ENCODE measurements at regions not wholly inside any gene's neighbourhood (a gene's known extent, or its start where the extent isn't known, plus 50 kb on each side); places are given as distances from the start of the nearest gene placed in this dataset.
A peak's percentile ranks its signal among the peaks of the same experiment; 100 is the strongest.

DNA sequence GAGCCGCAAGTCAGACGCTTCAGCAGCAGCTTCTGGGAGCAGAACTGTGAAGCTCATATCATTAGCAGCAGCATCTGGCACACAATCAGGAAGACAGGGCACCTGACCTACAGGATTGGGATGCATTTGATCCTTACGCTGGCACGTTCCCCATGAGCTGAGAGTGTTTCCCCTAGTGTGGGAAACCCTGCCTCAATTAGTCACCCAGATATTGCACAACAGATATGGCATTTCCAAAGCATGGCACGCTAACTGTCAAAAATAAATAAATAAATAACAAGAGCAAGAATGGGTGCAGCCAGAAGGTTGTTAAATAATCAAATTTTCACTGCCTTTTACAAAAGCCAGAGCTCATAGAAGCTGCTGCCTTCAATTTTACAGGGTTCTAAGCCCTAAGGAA, 189.6 kb upstream of the THBS1 start:
- DNase-seq (ENCODE audit: low read depth in 2 of 2), result no peak

DNA sequence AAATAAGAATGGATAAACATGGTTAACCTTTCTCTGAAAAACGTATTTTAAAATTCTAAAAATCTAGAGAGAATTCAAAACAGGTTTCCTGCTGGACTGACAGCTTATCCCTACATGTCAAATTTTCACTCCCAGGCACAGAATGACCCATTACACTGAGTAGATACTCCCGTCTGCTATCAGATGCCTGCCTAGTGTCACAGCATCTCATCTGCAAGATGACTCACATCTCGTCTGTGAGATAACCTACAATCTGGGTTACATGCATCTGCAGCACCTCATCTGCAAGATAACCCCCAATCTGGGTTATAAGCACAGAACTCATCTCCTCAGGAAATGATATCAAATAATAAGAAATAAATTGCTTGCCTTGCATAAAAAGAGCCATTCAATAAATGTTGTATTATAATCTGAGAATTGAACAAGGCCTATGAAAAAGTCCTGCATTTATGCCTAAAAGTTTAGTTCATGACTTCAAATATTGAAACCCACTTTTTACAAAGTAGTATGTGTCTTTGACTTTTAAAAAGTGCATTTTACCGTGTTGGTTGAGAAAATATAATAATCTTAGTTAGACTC, 188.3 kb upstream of the THBS1 start:
- DNase-seq (ENCODE audit: low read depth in 2 of 2), result no peak

DNA sequence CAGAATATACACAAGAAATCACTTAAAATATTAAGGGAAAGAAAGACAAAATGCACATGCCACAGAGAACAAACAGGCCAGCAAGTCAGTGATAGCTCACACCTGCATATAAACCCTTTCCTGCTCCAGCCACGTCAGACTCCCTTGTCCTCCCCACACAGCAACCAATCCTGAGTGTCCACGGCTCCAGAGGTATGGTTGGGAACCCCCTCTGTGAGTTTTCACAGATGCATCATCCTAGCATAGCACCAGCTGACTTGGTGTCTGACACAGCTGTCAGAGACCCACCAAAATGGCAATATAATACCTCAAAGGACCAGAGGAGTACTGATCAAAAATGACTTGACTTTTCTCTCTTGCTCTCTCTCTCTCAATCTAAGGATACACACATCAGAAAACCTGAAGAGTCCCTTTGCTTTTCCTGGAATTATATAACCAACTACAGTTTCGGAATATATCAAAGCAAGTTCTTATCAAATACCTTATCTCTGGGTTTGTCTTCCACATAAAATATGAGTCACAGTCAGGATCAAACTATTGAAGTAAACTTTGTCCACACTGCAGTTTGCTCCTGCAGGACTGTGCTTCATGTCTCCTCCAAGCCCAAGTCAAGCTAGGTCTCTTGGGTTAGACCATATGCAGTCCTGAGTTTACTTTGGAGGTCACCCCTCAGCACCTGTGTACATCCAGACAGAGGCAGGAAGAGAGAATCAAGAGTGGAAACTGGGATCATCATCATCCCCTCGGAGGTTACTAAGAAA, 187.1 kb upstream of the THBS1 start:
- no peak for DNase-seq (ENCODE audit: low read depth in 2 of 2)

- DNase-seq (ENCODE audit: low read depth in 2 of 2), result no peak
Measured at GRCh38 chr15:39394496-39394895, 186.4 kb upstream of the THBS1 start.

- DNase-seq (ENCODE audit: low read depth in 2 of 2), result no peak
Measured at GRCh38 chr15:39396979-39397615, 183.8 kb upstream of the THBS1 start.

GRCh38 chr15:39397883-39398282, 183.0 kb upstream of the THBS1 start:
- no peak for DNase-seq (ENCODE audit: low read depth in 2 of 2)

GRCh38 chr15:39399600-39399999, 181.3 kb upstream of the THBS1 start:
- DNase-seq (ENCODE audit: low read depth in 2 of 2), result no peak

GRCh38 chr15:39400002-39400401, 180.9 kb upstream of the THBS1 start:
- no peak for DNase-seq (ENCODE audit: low read depth in 2 of 2)

DNA sequence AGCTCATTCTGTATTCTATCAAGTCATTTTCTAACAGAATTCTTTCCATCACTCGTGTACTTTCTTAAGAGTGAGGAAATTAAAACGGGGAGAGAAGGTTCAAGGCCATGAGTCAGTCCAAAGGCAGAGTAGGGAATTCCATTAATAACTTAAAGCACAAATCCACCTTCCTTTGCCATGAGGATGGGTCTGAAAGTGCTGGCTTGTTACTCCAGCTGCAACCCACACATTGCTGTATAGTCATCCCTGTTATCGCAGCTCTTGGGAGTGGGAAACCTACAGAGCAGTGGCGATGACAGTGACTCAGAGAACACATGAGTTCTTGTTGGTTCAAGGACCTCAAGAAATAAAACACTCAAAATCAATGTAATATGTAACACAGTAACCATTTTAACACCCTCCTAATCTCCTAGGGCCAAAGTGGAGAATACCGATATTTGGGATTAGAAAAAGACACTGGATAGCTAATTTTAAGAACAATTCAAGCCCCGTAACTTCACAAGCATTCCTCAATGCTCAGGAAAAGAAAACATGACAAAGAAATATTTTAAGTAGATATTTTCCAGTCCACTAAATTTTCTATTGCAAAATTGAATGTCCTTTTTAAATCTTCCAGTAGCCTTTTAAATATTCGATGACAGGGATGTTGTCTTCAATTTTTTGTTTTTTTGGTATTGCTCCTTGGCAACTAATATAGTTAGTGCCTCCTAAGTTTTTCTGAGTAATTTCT, 179.9 kb upstream of the THBS1 start:
- no peak for DNase-seq (ENCODE audit: low read depth in 2 of 2)

DNA sequence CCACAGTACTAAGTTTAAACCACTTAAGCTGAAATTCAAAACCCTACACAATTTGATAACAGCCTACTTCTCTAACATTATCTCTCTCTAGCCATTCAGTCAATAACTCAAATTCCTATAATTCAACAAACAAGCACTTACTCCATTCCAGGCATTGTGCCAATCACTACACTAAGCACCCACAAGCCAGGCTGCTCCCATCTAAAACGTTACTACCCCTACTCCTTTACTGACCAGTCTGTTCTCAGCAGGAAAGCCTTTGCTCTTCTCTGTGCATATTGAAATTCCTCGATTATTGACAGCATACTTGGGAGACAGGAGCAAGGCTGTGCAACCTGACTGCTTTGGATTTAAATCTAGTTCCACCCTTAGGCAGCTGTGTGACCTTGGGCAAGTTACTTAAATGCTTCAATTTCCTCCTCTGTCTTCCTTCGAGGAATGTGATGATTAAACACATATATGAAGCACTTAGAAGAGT, 177.2 kb upstream of the THBS1 start:
- peak; percentile 57 to 59 for DNase-seq (ENCODE audit: low read depth in 2 of 2)

- DNase-seq (ENCODE audit: low read depth in 2 of 2), result peak; percentile 72 to 73
Measured at GRCh38 chr15:39404767-39405181, 176.1 kb upstream of the THBS1 start.

DNA sequence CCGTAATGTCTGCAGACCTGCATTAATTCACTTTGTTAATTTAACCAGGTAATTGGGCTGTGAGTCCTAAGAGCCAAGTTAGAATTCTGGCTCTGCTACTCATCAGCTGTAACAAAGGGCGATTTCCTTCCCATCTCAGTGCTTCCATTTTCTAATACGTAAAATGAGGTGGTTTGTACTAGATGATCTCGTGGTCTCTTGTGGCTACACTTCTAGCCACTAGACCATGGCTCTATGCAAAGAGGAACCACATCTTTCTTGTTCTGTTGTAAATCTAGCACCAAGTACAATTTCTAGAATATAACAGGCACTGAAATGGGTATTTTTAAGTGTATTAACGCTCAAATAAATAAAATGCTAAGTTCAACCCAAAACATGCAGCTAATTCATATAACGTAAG, 174.4 kb upstream of the THBS1 start:
- no peak for DNase-seq (ENCODE audit: low read depth in 2 of 2)

DNA sequence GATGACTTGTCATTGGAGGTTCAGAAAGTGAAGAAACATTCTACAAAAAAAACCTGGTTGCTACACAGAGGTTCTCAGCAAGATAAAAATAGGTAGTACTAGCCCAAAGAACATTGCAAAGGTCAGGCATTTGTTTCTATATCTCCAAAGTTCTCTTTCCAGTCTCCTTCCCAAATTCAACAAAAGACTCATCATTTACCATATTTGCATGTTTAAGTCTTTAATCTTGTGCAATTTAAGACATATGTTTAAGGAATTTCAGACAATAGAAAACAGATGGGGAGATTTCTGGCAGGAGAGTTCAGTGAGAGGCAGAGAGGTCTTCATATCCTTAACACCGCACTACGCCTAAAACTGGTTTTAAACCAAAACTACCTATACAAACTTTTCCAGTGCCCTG, 173.8 kb upstream of the THBS1 start:
- peak; percentile 88 to 90 for DNase-seq (ENCODE audit: low read depth in 2 of 2)

- no peak for DNase-seq (ENCODE audit: low read depth in 2 of 2)
Measured at GRCh38 chr15:39409876-39410530, 170.9 kb upstream of the THBS1 start.

GRCh38 chr15:39411102-39411989, 169.5 kb upstream of the THBS1 start:
- DNase-seq (ENCODE audit: low read depth in 2 of 2), result no peak

- peak in 1 of 2 experiments; percentile 36 for DNase-seq (ENCODE audit: low read depth in 2 of 2)
Measured at GRCh38 chr15:39413558-39413957, 167.3 kb upstream of the THBS1 start.

DNA sequence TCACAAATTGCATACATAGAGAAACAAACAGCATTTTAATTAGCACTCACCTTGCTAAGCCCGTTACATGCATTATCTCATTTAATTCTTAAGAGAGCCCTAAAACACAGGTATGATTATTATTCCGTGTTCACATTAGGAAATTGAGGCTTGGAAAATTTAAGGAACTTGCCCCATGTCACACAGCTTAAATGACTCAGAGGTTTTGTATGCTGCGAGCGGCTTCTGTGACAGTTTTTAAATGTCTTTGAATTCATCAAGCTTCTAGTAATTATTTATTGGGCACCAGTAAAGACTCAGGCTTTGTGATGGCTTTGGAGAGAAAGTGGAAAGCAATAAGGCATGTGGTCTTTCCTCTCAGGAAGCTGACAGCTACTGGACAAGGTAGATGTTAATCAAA, 166.7 kb upstream of the THBS1 start:
- DNase-seq (ENCODE audit: low read depth in 2 of 2), result no peak

GRCh38 chr15:39415634-39416033, 165.2 kb upstream of the THBS1 start:
- no peak for DNase-seq (ENCODE audit: low read depth in 2 of 2)

DNA sequence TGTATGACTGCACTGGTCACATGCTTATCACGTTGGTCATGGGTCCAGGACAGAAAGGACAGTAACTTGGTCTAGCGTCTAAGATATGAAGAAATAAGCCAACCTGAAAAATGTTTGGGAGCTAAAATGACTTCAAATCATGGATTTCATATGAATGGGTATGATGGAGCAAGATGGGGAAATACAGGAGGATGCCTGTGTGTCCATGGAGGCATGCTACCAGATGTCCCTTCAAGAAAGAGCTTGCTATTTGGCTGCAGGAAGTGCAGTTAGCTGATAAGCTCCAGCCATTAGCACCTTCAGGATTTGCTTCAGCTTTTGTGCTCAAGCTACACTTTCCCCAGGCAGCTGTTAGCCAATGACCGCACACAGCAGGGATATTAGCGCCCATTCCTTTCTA, 164.6 kb upstream of the THBS1 start:
- DNase-seq (ENCODE audit: low read depth in 2 of 2), result no peak

DNA sequence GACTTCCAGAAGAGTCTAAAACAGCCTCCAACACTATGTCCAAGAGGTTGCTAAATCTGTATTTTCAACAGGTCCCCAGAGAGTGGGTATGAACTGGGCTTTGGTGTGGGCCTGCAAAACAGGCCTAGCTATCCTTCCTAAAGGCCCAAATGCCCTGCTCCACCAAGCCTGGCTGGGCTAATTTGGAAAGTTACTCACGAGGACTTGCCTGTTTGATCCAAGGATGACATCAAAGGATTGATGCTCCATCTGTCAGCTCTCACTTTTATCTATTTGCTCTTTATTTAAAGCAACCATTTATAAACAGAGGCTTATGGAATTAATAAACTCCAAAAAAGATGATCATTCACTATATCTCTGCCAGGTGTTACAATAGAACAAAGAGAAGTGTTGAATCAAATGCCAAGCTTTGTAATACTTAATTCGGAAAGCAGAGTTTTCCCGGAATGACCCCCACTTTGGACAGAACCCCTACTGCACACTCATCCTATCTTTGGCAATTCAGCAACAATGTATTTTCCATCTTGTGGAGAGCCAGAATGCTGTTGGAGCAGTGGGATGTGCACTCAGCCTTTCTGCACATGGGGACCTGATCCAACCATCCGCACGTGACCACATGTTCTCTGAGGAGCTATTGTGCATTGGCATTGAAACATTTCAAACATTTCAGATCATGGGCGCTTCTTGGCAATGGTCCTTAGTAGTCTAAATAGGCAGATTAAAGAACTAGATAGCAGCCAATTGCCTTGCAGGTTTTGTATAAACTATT, 163.3 kb upstream of the THBS1 start:
- DNase-seq (ENCODE audit: low read depth in 2 of 2), result no peak

All from fibroblast of skin of left quadriceps (primary cell).